ENCODE measurements at regions not wholly inside any gene's neighbourhood (a gene's known extent, or its start where the extent isn't known, plus 50 kb on each side); places are given as distances from the start of the nearest gene placed in this dataset.

DNA sequence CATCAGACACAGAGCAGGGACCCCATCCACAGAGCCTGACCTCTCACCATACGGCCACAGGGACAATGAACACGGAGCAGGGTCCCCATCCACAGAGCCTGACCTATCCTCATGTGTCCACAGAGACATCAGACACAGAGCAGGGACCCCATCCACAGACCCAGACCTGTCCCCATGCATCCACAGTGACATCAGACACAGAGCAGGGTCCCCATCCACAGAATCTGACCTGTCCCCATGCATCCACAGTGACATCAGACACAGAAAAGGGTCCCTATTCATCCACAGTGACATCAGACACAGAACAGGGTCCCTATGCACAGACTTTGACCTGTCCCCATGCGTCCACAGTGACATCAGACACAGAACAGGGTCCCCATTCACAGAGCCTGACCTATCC is 325.1 kb upstream of the RAB6C start:
- no peak for TF ChIP-seq POLR2A (IDR thresholded peaks at IDR 0.05; ENCODE audit: low read depth, low read length)
- no peak for TF ChIP-seq POLR2AphosphoS5 (IDR thresholded peaks at IDR 0.05; ENCODE audit: low read depth, low read length)
- TF ChIP-seq TAF1 (IDR thresholded peaks at IDR 0.05; ENCODE audit: low read depth, low read length) = no peak
